AG10803 (cell line): ENCODE measurements at regions not wholly inside any gene's neighbourhood (a gene's known extent, or its start where the extent isn't known, plus 50 kb on each side); places are given as distances from the start of the nearest gene placed in this dataset.
"Not testable (repeated sequence)": the region's sequence is repeated elsewhere in the genome, so short reads cannot be mapped to it uniquely, and the experiment has no call there.

Experiments
- DNase-seq: peaks from one replicate; pipeline ENCODE4 v3.0.0; 2010; ENCODE audit warnings: low read depth
- H3K4me3 ChIP-seq: 2 replicates; pipeline ENCODE4 v1.5.1; 2011; ENCODE audit warnings: mild to moderate bottlenecking, low read length, control low read depth
- TF ChIP-seq, protein P1 (sequence below): conservative IDR thresholded peaks from 2 replicates; pipeline ENCODE4 v1.5.1; 2011; ENCODE audit warnings: mild to moderate bottlenecking, low read length, control low read depth, inconsistent platforms

DNA sequence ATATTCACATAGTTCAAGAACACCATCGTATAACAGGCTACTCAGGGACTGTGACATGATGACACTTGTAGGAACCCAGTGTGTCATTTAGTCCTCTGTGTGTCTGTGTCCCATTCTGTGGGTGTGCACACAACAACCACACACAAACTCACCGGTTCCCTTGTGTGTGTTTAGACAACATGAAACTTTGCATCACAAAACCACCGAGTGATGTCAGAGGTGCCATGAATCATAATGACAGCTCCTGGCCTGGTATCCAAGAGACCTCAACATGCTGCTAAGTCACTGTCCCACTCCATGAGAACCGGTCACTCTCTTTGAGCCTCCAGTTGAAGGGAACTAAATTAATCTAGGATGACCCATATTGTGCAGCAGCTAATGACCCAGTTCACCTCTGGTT, 421.3 kb downstream of the PREX1 start:
- TF ChIP-seq, protein P1, sequence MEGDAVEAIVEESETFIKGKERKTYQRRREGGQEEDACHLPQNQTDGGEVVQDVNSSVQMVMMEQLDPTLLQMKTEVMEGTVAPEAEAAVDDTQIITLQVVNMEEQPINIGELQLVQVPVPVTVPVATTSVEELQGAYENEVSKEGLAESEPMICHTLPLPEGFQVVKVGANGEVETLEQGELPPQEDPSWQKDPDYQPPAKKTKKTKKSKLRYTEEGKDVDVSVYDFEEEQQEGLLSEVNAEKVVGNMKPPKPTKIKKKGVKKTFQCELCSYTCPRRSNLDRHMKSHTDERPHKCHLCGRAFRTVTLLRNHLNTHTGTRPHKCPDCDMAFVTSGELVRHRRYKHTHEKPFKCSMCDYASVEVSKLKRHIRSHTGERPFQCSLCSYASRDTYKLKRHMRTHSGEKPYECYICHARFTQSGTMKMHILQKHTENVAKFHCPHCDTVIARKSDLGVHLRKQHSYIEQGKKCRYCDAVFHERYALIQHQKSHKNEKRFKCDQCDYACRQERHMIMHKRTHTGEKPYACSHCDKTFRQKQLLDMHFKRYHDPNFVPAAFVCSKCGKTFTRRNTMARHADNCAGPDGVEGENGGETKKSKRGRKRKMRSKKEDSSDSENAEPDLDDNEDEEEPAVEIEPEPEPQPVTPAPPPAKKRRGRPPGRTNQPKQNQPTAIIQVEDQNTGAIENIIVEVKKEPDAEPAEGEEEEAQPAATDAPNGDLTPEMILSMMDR = no peak
- H3K4me3 ChIP-seq = no peak overlapping the region
- no peak for DNase-seq

DNA sequence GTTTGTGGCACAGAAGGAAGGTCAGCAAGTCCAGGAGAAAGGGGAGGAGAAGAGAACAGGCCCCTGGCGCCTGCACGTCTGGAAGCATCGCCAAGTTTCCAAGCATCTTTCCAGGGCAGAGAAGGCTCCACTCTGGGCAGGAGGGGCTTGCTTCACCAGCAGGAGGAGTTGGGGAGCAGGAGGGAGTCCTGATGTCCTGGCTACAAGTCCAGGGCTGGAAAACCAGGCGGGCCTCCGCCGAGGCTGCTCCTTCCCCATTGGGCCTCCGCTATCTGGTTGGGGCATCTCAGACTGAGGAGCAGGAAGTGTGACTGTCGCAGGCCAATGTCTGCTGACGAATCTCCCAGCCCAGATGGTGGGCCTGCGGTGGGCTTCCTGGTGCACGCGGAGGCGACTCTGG, 421.9 kb downstream of the PREX1 start:
- H3K4me3 ChIP-seq = no peak overlapping the region
- no peak for DNase-seq
- TF ChIP-seq, protein P1 = no peak

DNA sequence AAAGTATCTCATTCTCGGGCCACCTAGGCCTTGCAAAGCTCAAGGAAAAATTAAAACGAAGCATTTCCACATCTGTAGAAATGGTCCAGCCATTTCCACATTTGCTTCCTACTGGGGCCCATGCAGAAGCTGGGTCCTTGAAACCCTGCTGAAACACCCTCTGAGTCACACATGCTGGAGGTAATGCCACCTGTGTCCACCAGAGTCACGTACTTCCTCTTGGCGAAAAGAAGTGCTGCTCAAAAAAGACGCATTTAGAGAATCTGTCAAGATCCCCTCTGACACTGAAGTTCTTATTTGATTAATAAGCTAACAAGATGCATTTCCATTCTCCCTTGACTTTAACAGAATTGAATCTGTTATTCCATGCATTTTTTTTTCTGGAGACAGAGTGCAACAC, 423.2 kb downstream of the PREX1 start:
- DNase-seq = no peak
- TF ChIP-seq, protein P1 = no peak
- H3K4me3 ChIP-seq = no peak overlapping the region

DNA sequence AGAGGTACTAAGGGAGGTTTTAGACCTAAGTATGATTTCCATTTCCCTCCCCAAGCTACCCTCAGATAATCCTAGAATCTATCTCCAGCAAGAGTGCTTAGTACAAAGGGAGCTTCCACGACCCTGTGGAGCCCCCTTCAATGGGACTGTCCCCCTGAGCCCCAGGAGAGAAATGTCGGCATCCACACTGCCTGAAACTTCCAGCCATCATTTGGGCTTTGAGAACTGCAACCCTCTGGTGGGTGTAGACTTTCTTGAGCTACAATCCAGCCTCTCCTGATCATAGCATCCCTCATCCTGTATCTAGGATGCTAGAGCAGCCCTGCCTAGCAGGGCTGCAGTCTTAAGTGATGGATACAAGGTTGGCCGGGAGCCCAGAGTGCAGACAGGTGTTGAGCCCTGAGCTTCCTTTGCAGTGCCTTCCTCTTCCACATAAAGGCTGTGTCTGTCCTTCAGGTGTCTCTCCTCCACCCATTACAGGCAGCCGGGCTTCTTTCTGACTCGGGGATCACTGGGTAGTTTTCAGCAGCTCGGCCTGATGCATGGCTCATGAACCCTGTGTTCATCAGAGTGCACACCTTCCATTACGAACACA, 424.5 kb downstream of the PREX1 start:
- DNase-seq = no peak
- no peak overlapping the region for H3K4me3 ChIP-seq
- TF ChIP-seq, protein P1 = no peak

- no peak overlapping the region for H3K4me3 ChIP-seq
- TF ChIP-seq, protein P1 = no peak
- no peak for DNase-seq
These were observed 426.4 kb downstream of the PREX1 start for GRCh38 chr20:48401359-48401758.

GRCh38 chr20:48400009-48400408, 427.8 kb downstream of the PREX1 start:
- TF ChIP-seq, protein P1 = no peak
- DNase-seq = no peak
- no peak overlapping the region for H3K4me3 ChIP-seq

GRCh38 chr20:48398506-48399449, 429.0 kb downstream of the PREX1 start:
- TF ChIP-seq, protein P1 = no peak
- no peak for DNase-seq
- H3K4me3 ChIP-seq = no peak overlapping the region

GRCh38 chr20:48396981-48397861, 430.6 kb downstream of the PREX1 start:
- H3K4me3 ChIP-seq = not testable (repeated sequence)
- DNase-seq = peak; percentile 59
